ENCODE measurements at regions not wholly inside any gene's neighbourhood (a gene's known extent, or its start where the extent isn't known, plus 50 kb on each side); places are given as distances from the start of the nearest gene placed in this dataset.

DNA sequence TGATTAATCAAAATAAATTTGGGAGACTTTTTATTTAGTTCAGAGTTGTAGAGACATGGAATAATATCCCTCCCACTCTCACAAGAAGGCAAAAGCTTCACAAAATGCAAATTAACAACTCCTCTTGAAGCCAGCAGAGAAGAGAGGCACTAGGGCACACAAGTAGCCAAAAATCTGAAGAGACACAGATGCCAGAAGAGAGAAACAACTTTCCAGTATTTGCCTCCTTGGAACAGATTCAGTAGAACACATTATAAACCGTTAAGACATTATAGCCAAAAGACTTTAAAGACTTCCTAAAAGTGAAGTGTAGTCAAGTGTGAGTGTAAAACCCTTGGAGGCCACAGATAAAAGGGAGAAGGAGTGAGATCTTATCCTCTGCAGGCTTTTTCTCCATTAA lies 1024.9 kb upstream of the ADGRL3 start:
- TF ChIP-seq, protein P1, sequence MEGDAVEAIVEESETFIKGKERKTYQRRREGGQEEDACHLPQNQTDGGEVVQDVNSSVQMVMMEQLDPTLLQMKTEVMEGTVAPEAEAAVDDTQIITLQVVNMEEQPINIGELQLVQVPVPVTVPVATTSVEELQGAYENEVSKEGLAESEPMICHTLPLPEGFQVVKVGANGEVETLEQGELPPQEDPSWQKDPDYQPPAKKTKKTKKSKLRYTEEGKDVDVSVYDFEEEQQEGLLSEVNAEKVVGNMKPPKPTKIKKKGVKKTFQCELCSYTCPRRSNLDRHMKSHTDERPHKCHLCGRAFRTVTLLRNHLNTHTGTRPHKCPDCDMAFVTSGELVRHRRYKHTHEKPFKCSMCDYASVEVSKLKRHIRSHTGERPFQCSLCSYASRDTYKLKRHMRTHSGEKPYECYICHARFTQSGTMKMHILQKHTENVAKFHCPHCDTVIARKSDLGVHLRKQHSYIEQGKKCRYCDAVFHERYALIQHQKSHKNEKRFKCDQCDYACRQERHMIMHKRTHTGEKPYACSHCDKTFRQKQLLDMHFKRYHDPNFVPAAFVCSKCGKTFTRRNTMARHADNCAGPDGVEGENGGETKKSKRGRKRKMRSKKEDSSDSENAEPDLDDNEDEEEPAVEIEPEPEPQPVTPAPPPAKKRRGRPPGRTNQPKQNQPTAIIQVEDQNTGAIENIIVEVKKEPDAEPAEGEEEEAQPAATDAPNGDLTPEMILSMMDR (IDR thresholded peaks at IDR 0.05; ENCODE audit: borderline replicate concordance) = no peak
- H3K27me3 ChIP-seq (ENCODE audit: low read depth) = no peaks in the 10 kb centered on the region
- no peaks in the 10 kb centered on the region for H3K4me1 ChIP-seq
- H3K4me3 ChIP-seq = no peak overlapping the region
- no peaks in the 10 kb centered on the region for H3K36me3 ChIP-seq
- H3K27ac ChIP-seq (replicated peaks) = no peak overlapping the region
- intact Hi-C loops (cut with micrococcal nuclease) = no loop called here
- H3K9me3 ChIP-seq (replicated peaks) = no peaks in the 10 kb centered on the region
- DNase-seq = no peak

- Histone ChIP-seq H3K36me3 (no peaks in the 10 kb centered on the region), H3K27me3 (ENCODE audit: low read depth) (no peaks in the 10 kb centered on the region), H3K4me1 (no peaks in the 10 kb centered on the region), H3K4me3 (no peak overlapping the region), H3K9me3 (replicated peaks) (peaks cover 28% of the 10 kb centered on the region), H3K27ac (replicated peaks) (no peak overlapping the region)
- no peak for DNase-seq
- TF ChIP-seq, protein P1 (IDR thresholded peaks at IDR 0.05; ENCODE audit: borderline replicate concordance) = no peak
- intact Hi-C loops (cut with micrococcal nuclease) = no loop called here
These were observed 1012.7 kb upstream of the ADGRL3 start for GRCh38 chr4:60187428-60187827.

GRCh38 chr4:60189286-60189685 lies 1010.8 kb upstream of the ADGRL3 start:
- H3K9me3 ChIP-seq (replicated peaks) = peaks cover 33% of the 10 kb centered on the region
- intact Hi-C loops (cut with micrococcal nuclease) = no loop called here
- H3K27me3 ChIP-seq (ENCODE audit: low read depth) = no peaks in the 10 kb centered on the region
- no peak for DNase-seq
- H3K4me1 ChIP-seq = no peaks in the 10 kb centered on the region
- TF ChIP-seq, protein P1 (IDR thresholded peaks at IDR 0.05; ENCODE audit: borderline replicate concordance) = no peak
- H3K36me3 ChIP-seq = no peaks in the 10 kb centered on the region
- no peak overlapping the region for H3K4me3 ChIP-seq
- H3K27ac ChIP-seq (replicated peaks) = no peak overlapping the region

DNA sequence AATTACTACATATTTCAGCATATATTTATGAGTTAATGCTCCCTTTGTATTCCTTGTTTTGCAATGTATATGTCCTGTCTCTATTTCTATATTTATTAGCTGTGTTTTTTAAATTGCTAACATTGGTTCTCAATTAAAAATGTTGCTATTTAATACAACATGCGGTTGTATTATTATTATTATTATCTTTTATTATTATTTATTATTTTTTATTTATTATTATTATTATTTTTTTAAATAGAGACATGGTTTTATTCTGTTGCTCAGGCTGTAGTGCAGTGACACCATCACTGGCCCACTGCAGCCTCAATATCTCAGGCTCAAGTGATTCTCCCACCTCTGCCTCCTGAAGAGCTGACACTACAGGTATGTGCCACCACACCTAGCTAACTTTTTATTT lies 1005.9 kb upstream of the ADGRL3 start:
- intact Hi-C loops (cut with micrococcal nuclease) = no loop called here

DNA sequence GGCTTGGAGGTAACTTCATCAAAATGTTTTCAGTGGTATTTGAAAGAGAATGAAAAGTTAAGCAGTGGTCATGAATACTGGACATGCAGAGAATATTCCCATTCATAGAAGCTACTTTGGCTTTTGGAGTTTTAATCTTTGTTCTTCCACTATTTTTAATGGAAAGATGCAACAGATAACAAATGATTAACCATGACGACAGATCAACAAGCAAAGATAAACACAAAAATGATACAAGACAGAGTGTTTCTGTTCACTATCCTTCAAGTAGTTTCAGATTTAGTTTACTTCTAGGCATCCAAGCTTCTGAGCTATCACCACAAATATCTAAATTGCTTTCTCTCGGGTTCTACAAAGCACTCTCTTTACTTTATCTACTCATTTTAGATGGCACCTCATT lies 1004.9 kb upstream of the ADGRL3 start:
- intact Hi-C loops (cut with micrococcal nuclease) = no loop called here
- Histone ChIP-seq H3K4me1 (no peaks in the 10 kb centered on the region), H3K4me3 (no peak overlapping the region), H3K27ac (replicated peaks) (no peak overlapping the region), H3K9me3 (replicated peaks) (peaks cover 25% of the 10 kb centered on the region), H3K36me3 (no peaks in the 10 kb centered on the region), H3K27me3 (ENCODE audit: low read depth) (no peaks in the 10 kb centered on the region)
- TF ChIP-seq, protein P1 (IDR thresholded peaks at IDR 0.05; ENCODE audit: borderline replicate concordance) = no peak
- no peak for DNase-seq

More for the DNA sequence above, 1005.9 kb upstream of the ADGRL3 start:
- TF ChIP-seq, protein P1 (IDR thresholded peaks at IDR 0.05; ENCODE audit: borderline replicate concordance) = no peak
- no peak for DNase-seq
- Histone ChIP-seq H3K36me3 (no peaks in the 10 kb centered on the region), H3K27me3 (ENCODE audit: low read depth) (no peaks in the 10 kb centered on the region), H3K27ac (replicated peaks) (no peak overlapping the region), H3K4me1 (no peaks in the 10 kb centered on the region), H3K4me3 (no peak overlapping the region), H3K9me3 (replicated peaks) (peaks cover 27% of the 10 kb centered on the region)

Measured in left ventricle myocardium inferior (tissue), 1 donor.